HepG2 (cell line): ENCODE measurements at regions not wholly inside any gene's neighbourhood (a gene's known extent, or its start where the extent isn't known, plus 50 kb on each side); places are given as distances from the start of the nearest gene placed in this dataset.

ENCODE experiments used
- ATAC-seq: fragments of 200-7000 bp; cut with Tn5 transposase; 3 replicates; pipeline ENCODE4 v1.9.1; 2020; ENCODE audit warnings: mild to moderate bottlenecking, moderate library complexity
- BruUV-seq: library from RNA; stranded (reverse); fragments of 400-500 nt; replicated peaks from 2 replicates; lab custom pipeline; 2021; lab: Mats Ljungman, UMichigan
- CTCF ChIA-PET: fragments of 300-600 bp; formaldehyde crosslinking; extraction: SDS; loops from one replicate; lab custom pipeline; 2021; ENCODE audit warnings: low total read pairs, inconsistent platforms, low intra/inter-chr PET ratio; lab: Yijun Ruan, JAX
- POLR2A ChIA-PET: fragments of 350-600 bp; sonication (Branson Sonifier 250); formaldehyde crosslinking; loops from one replicate; lab custom pipeline; 2020; ENCODE audit warnings: antibody characterized with exemption, inconsistent platforms; lab: Yijun Ruan, JAX
- DNase-seq: peaks from one replicate; pipeline ENCODE4 v3.0.0-alpha.2; 2015; ENCODE audit warnings: low spot score
- FAIRE-seq: peaks from 3 replicates; lab custom pipeline; 2011; peaks lifted over from hg19 to GRCh38; lab: Jason Lieb, UNC
- H2AFZ ChIP-seq: one replicate; pipeline ENCODE4 v1.6.1; 2011; ENCODE audit warnings: low read length, inconsistent platforms
- H3K27ac ChIP-seq: fragments of 300-600 bp; 3 replicates; pipeline ENCODE4 v1.8.0; 2011; ENCODE audit warnings: mixed run types, mild to moderate bottlenecking, mixed read lengths, low read length, inconsistent platforms; ENCODE audit not compliant: insufficient read depth; ENCODE audit errors: extremely low read length
- H3K27me3 ChIP-seq, 2 experiments: fragments of 200-600 bp in 1 of 2; 2 replicates in 1 of 2; 3 replicates in 1 of 2; pipeline versions ENCODE4 v1.6.0 to v1.8.0; 2011; ENCODE audit warnings: low read length in 2 of 2, mild to moderate bottlenecking in 2 of 2, moderate library complexity in 2 of 2, inconsistent platforms in 1 of 2; ENCODE audit not compliant: insufficient read depth in 2 of 2, control insufficient read depth in 1 of 2
- H3K36me3 ChIP-seq, 2 experiments: fragments of 200-600 bp in 1 of 2; replicated peaks in 1 of 2; 2 replicates in 1 of 2; 3 replicates in 1 of 2; pipeline versions ENCODE4 v1.5.1 to v1.8.0; 2011; ENCODE audit warnings: low read length in 2 of 2, inconsistent platforms in 1 of 2; ENCODE audit not compliant: insufficient read depth in 2 of 2, control insufficient read depth in 1 of 2
- H3K4me1 ChIP-seq: 2 replicates; pipeline ENCODE4 v1.5.1; 2012; ENCODE audit warnings: low read length, inconsistent platforms; ENCODE audit not compliant: insufficient read depth
- H3K4me2 ChIP-seq: 2 replicates; pipeline ENCODE4 v1.6.0; 2011; ENCODE audit warnings: low read depth, low read length, inconsistent platforms
- H3K4me3 ChIP-seq, 3 experiments: fragments of 200-600 bp in 1 of 3; sonication (generic), shearing (Covaris generic) in 1 of 3; replicated peaks in 1 of 3; 2 replicates each; pipeline ENCODE4 v1.5.1; 2011 to 2016; ENCODE audit warnings: low read length in 3 of 3, inconsistent platforms in 2 of 3, low read depth in 2 of 3, mild to moderate bottlenecking in 2 of 3, control low read depth in 1 of 3, mixed read lengths in 1 of 3; ENCODE audit not compliant: insufficient read depth in 1 of 3
- H3K79me2 ChIP-seq: one replicate; pipeline ENCODE4 v1.6.1; 2011; ENCODE audit warnings: low read length, inconsistent platforms; ENCODE audit not compliant: insufficient read depth
- H3K9ac ChIP-seq: 2 replicates; pipeline ENCODE4 v1.6.0; 2011; ENCODE audit warnings: mild to moderate bottlenecking, low read depth, low read length, inconsistent platforms; ENCODE audit not compliant: insufficient read depth
- H3K9me3 ChIP-seq: 2 replicates; pipeline ENCODE4 v1.5.1; 2012; ENCODE audit warnings: mild to moderate bottlenecking, low read length
- H4K20me1 ChIP-seq: 2 replicates; pipeline ENCODE4 v1.6.0; 2011; ENCODE audit warnings: inconsistent platforms, mild to moderate bottlenecking, low read length, moderate library complexity; ENCODE audit not compliant: insufficient read depth
- AKAP8 ChIP-seq: sonication (generic); formaldehyde crosslinking; IDR thresholded peaks from 2 replicates; pipeline ENCODE4 v1.5.1; 2020; ENCODE audit warnings: mild to moderate bottlenecking, missing genetic modification reagents
- DMAP1 ChIP-seq: IDR thresholded peaks from 2 replicates; pipeline ENCODE4 v1.6.1; 2016
- FOXO1 ChIP-seq: sonication (generic); formaldehyde crosslinking; IDR thresholded peaks from 2 replicates; pipeline ENCODE4 v1.4.0; 2020; ENCODE audit warnings: missing genetic modification reagents
- HNRNPH1 ChIP-seq: fragments of 200-400 bp; formaldehyde crosslinking; optimal IDR thresholded peaks from 2 replicates; pipeline ENCODE3; 2017; ENCODE audit warnings: mild to moderate bottlenecking, low read depth, low read length
- KDM2A ChIP-seq: sonication (generic); formaldehyde crosslinking; IDR thresholded peaks from 2 replicates; pipeline ENCODE4 v1.4.0; 2020; ENCODE audit warnings: low read depth, missing genetic modification reagents, borderline replicate concordance
- MAFK ChIP-seq, 2 experiments: IDR thresholded peaks in 1 of 2; conservative IDR thresholded peaks in 1 of 2; 2 replicates each; pipeline ENCODE4 v1.6.1; 2011; ENCODE audit warnings: improper control_type of control experiment in 2 of 2, low read length in 2 of 2
- NBN ChIP-seq: fragments of 450-650 bp; conservative IDR thresholded peaks from 2 replicates; pipeline ENCODE4 v1.6.1; 2017
- NFE2 ChIP-seq: sonication (generic); formaldehyde crosslinking; IDR thresholded peaks from 2 replicates; pipeline ENCODE4 v1.4.0; 2020; ENCODE audit warnings: missing genetic modification reagents
- NR3C1 ChIP-seq: sonication (generic); formaldehyde crosslinking; IDR thresholded peaks from 2 replicates; pipeline ENCODE4 v1.4.0; 2020; ENCODE audit warnings: missing genetic modification reagents
- PHB2 ChIP-seq: fragments of 450-650 bp; IDR thresholded peaks from 2 replicates; pipeline ENCODE4 v1.6.1; 2018; ENCODE audit not compliant: partially characterized antibody
- PITX1 ChIP-seq: sonication (generic); formaldehyde crosslinking; IDR thresholded peaks from 2 replicates; pipeline ENCODE4 v1.5.1; 2020; ENCODE audit warnings: mild to moderate bottlenecking, missing genetic modification reagents
- TSC22D2 ChIP-seq: sonication (generic); formaldehyde crosslinking; IDR thresholded peaks from 2 replicates; pipeline ENCODE4 v1.5.1; 2020; ENCODE audit warnings: missing genetic modification reagents, mild to moderate bottlenecking, borderline replicate concordance
- ZNF616 ChIP-seq: sonication (generic); formaldehyde crosslinking; IDR thresholded peaks from 2 replicates; pipeline ENCODE4 v1.5.0; 2020; ENCODE audit warnings: low read depth, mild to moderate bottlenecking, missing genetic modification reagents
- ZNF83 ChIP-seq: sonication (generic); formaldehyde crosslinking; IDR thresholded peaks from 2 replicates; pipeline ENCODE4 v1.4.0; 2020; ENCODE audit warnings: missing genetic modification reagents, mild to moderate bottlenecking, borderline replicate concordance
- WGBS: methylation state at CpG from one replicate; pipeline ENCODE4 v1.1.6; 2017; ENCODE audit warnings: low lambda C conversion rate; 5-methylcytosine and 5-hydroxymethylcytosine counted together
- in situ Hi-C: cut with HindIII; loops from 2 replicates; pipeline ENCODE4 v1.10.0; 2017; ENCODE audit warnings: low pct_unique_long_range_greater_than_20kb; ENCODE audit not compliant: extremely low pct_ligation_motif_present
- intact Hi-C: fragments of 100-400 bp; cut with micrococcal nuclease; formaldehyde crosslinking; loops from one replicate; pipeline ENCODE4 v1.10.0; 2022; ENCODE audit not compliant: unreplicated experiment
- TF ChIP-seq, protein P1 (sequence below): sonication (generic); formaldehyde crosslinking; IDR thresholded peaks from 2 replicates; pipeline ENCODE4 v1.4.0; 2020; ENCODE audit warnings: missing genetic modification reagents, mild to moderate bottlenecking, borderline replicate concordance
- TF ChIP-seq, protein P2 (sequence below): sonication (generic); formaldehyde crosslinking; IDR thresholded peaks from 2 replicates; pipeline ENCODE4 v1.8.1; 2023; ENCODE audit warnings: mild to moderate bottlenecking, inconsistent platforms, moderate library complexity, missing genetic modification reagents, borderline replicate concordance

DNA sequence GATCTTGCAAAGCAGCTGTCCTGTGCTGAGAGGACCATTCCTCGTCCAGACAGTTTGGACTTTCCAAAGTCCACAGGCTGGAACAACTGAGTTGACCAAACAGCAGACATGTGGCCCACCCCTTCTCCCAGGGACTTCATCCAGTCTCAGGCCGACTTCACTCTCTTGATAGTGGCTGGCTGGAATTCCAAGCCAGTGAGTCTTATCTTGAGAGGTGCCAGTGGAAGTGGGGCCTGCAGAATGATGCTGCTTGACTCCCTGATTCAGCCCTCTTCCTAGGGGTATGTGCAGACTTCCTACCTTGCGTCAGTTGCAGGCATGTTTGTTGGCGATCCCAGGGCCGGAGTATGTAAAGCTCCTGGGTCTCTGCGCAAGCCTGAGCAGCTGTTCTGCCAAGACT lies 131.4 kb upstream of the TSLP start:
- no peak for ATAC-seq
- DNase-seq: no peak
- 60% methylated on average over 3 of the region's 6 CpGs for WGBS
- Histone ChIP-seq H3K79me2 (no peaks in the 10 kb centered on the region), H3K4me3 (no peak overlapping the region), H3K4me1 (no peaks in the 10 kb centered on the region), H3K4me2 (no peak overlapping the region), H3K9me3 (no peaks in the 10 kb centered on the region), H3K9ac (no peak overlapping the region), H3K27ac (no peak overlapping the region), H3K27me3 (no peaks in the 10 kb centered on the region; a peak in 1 of 5 replicates), H2AFZ (no peak overlapping the region), H3K36me3 (no peaks in the 10 kb centered on the region), H4K20me1 (no peaks in the 10 kb centered on the region)
- in situ Hi-C loops (no loop called here), intact Hi-C loops (no loop called here)
- no TSS peak for BruUV-seq
- ChIA-PET POLR2A (no interaction called here), CTCF (no interaction called here)
- no peak for FAIRE-seq
- TF ChIP-seq FOXO1 (CRISPR knock-in tag): no peak
- TF ChIP-seq NR3C1: no peak
- no peak for TF ChIP-seq ZNF616
- TF ChIP-seq AKAP8 (CRISPR knock-in tag): no peak
- TF ChIP-seq ZNF83 (CRISPR knock-in tag): no peak
- TF ChIP-seq, protein P1, sequence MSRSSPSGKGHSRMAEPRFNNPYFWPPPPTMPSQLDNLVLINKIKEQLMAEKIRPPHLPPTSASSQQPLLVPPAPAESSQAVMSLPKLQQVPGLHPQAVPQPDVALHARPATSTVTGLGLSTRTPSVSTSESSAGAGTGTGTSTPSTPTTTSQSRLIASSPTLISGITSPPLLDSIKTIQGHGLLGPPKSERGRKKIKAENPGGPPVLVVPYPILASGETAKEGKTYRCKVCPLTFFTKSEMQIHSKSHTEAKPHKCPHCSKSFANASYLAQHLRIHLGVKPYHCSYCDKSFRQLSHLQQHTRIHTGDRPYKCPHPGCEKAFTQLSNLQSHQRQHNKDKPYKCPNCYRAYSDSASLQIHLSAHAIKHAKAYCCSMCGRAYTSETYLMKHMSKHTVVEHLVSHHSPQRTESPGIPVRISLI (CRISPR knock-in tag): no peak
- no peak for TF ChIP-seq HNRNPH1
- no peak for TF ChIP-seq NBN
- TF ChIP-seq NFE2: no peak
- no peak for TF ChIP-seq KDM2A
- TF ChIP-seq DMAP1: no peak
- TF ChIP-seq MAFK (conservative IDR thresholded peaks at IDR 0.05 in 1 of 2, IDR thresholded peaks at IDR 0.05 in 1 of 2; ENCODE audit: low read length in 2 of 2): no peak
- TF ChIP-seq, protein P2, sequence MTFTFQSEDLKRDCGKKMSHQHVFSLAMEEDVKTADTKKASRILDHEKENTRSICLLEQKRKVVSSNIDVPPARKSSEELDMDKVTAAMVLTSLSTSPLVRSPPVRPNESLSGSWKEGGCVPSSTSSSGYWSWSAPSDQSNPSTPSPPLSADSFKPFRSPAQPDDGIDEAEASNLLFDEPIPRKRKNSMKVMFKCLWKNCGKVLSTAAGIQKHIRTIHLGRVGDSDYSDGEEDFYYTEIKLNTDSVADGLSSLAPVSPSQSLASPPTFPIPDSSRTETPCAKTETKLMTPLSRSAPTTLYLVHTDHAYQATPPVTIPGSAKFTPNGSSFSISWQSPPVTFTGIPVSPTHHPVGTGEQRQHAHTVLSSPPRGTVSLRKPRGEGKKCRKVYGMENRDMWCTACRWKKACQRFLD (CRISPR knock-in tag): no peak
- TF ChIP-seq PHB2: no peak
- TF ChIP-seq TSC22D2 (CRISPR knock-in tag): no peak
- TF ChIP-seq PITX1: no peak
